Muscle of arm (tissue), 1 donor: ENCODE measurements at regions not wholly inside any gene's neighbourhood (a gene's known extent, or its start where the extent isn't known, plus 50 kb on each side); places are given as distances from the start of the nearest gene placed in this dataset.

Experiments used
- DNase-seq: peaks from one replicate; pipeline ENCODE4 v3.0.0-alpha.2; 2013

- DNase-seq = no peak
Measured at GRCh38 chr1:36579039-36579438, 96.3 kb upstream of the CSF3R start.

GRCh38 chr1:36576551-36577110 lies 93.9 kb upstream of the CSF3R start:
- DNase-seq = no peak

GRCh38 chr1:36576118-36576517 lies 93.4 kb upstream of the CSF3R start:
- peak; percentile 48 for DNase-seq

- no peak for DNase-seq
Measured at GRCh38 chr1:36573445-36573844, 90.7 kb upstream of the CSF3R start.

GRCh38 chr1:36572906-36573305 lies 90.2 kb upstream of the CSF3R start:
- DNase-seq = no peak

- no peak for DNase-seq
Measured at GRCh38 chr1:36572142-36572715, 89.5 kb upstream of the CSF3R start.

- no peak for DNase-seq
Measured at GRCh38 chr1:36571106-36571505, 88.4 kb upstream of the CSF3R start.

- DNase-seq = no peak
Measured at GRCh38 chr1:36570478-36571060, 87.9 kb upstream of the CSF3R start.

GRCh38 chr1:36570006-36570405 lies 87.3 kb upstream of the CSF3R start:
- DNase-seq = no peak

- DNase-seq = no peak
Measured at GRCh38 chr1:36567601-36568341, 85.1 kb upstream of the CSF3R start.

GRCh38 chr1:36565576-36566501 lies 83.1 kb upstream of the CSF3R start:
- no peak for DNase-seq

GRCh38 chr1:36562181-36562685 lies 79.5 kb upstream of the CSF3R start:
- no peak for DNase-seq

- no peak for DNase-seq
Measured at GRCh38 chr1:36561361-36561724, 78.6 kb upstream of the CSF3R start.

GRCh38 chr1:36560621-36561360 lies 78.1 kb upstream of the CSF3R start:
- DNase-seq = no peak

GRCh38 chr1:36560177-36560576 lies 77.5 kb upstream of the CSF3R start:
- DNase-seq = no peak

- DNase-seq = no peak
Measured at GRCh38 chr1:36559061-36559460, 76.3 kb upstream of the CSF3R start.

GRCh38 chr1:36557041-36558000 lies 74.6 kb upstream of the CSF3R start:
- DNase-seq = no peak

GRCh38 chr1:36555041-36555440 lies 72.3 kb upstream of the CSF3R start:
- DNase-seq = no peak

- no peak for DNase-seq
Measured at GRCh38 chr1:36554323-36554628, 71.6 kb upstream of the CSF3R start.
